ENCODE measurements at regions not wholly inside any gene's neighbourhood (a gene's known extent, or its start where the extent isn't known, plus 50 kb on each side); places are given as distances from the start of the nearest gene placed in this dataset.

- TF ChIP-seq TBP (IDR thresholded peaks at IDR 0.05; ENCODE audit: low read depth, low read length): no peak
- TF ChIP-seq RNF2 (IDR thresholded peaks at IDR 0.05; ENCODE audit: borderline replicate concordance, low read depth, low read length, missing control alignments, poor library complexity, severe bottlenecking): no peak
- no peak for TF ChIP-seq ATF3 (IDR thresholded peaks at IDR 0.05; ENCODE audit: insufficient read depth, low read depth, low read length)
These were observed 412.1 kb downstream of the TSN start (continued) for GRCh38 chr2:122167515-122167914.
